Activated T-cell treated with anti-CD3 and anti-CD28 coated beads for 24 hours (primary cell): ENCODE measurements at regions not wholly inside any gene's neighbourhood (a gene's known extent, or its start where the extent isn't known, plus 50 kb on each side); places are given as distances from the start of the nearest gene placed in this dataset.

Experiments used
- DNase-seq: peaks from one replicate; pipeline ENCODE4 v3.0.0-alpha.2; 2020; ENCODE audit warnings: low read depth

- DNase-seq = no peak
Measured at GRCh38 chr2:220915092-220915623, 656.9 kb downstream of the EPHA4 start.

- DNase-seq = no peak
Measured at GRCh38 chr2:220916931-220917330, 655.2 kb downstream of the EPHA4 start.

- no peak for DNase-seq
Measured at GRCh38 chr2:220930271-220931076, 641.6 kb downstream of the EPHA4 start.

GRCh38 chr2:220931491-220931890 is 640.6 kb downstream of the EPHA4 start:
- DNase-seq = no peak

GRCh38 chr2:220932041-220932440 is 640.1 kb downstream of the EPHA4 start:
- no peak for DNase-seq

GRCh38 chr2:220935789-220936321 is 636.2 kb downstream of the EPHA4 start:
- no peak for DNase-seq

- no peak for DNase-seq
Measured at GRCh38 chr2:220936641-220937197, 635.4 kb downstream of the EPHA4 start.

- DNase-seq = no peak
Measured at GRCh38 chr2:220937245-220937644, 634.9 kb downstream of the EPHA4 start.

GRCh38 chr2:220940646-220941045 is 631.5 kb downstream of the EPHA4 start:
- DNase-seq = no peak

GRCh38 chr2:220941683-220942082 is 630.4 kb downstream of the EPHA4 start:
- no peak for DNase-seq

- no peak for DNase-seq
Measured at GRCh38 chr2:220946552-220946951, 625.6 kb downstream of the EPHA4 start.

GRCh38 chr2:220948579-220948978 is 623.5 kb downstream of the EPHA4 start:
- DNase-seq = no peak

GRCh38 chr2:220949466-220949865 is 622.6 kb downstream of the EPHA4 start:
- no peak for DNase-seq

- no peak for DNase-seq
Measured at GRCh38 chr2:220955776-220956175, 616.3 kb downstream of the EPHA4 start.

GRCh38 chr2:220956429-220956828 is 615.7 kb downstream of the EPHA4 start:
- DNase-seq = no peak

- no peak for DNase-seq
Measured at GRCh38 chr2:220959391-220959802, 612.7 kb downstream of the EPHA4 start.

- DNase-seq = no peak
Measured at GRCh38 chr2:220961143-220961860, 610.8 kb downstream of the EPHA4 start.

- no peak for DNase-seq
Measured at GRCh38 chr2:220962556-220962955, 609.5 kb downstream of the EPHA4 start.

- no peak for DNase-seq
Measured at GRCh38 chr2:220963076-220963475, 609.0 kb downstream of the EPHA4 start.

- DNase-seq = no peak
Measured at GRCh38 chr2:220963930-220964329, 608.2 kb downstream of the EPHA4 start.

- DNase-seq = no peak
Measured at GRCh38 chr2:220966636-220967035, 605.5 kb downstream of the EPHA4 start.

- DNase-seq = no peak
Measured at GRCh38 chr2:220969348-220969747, 602.8 kb downstream of the EPHA4 start.
